ENCODE measurements at regions not wholly inside any gene's neighbourhood (a gene's known extent, or its start where the extent isn't known, plus 50 kb on each side); places are given as distances from the start of the nearest gene placed in this dataset.

DNA sequence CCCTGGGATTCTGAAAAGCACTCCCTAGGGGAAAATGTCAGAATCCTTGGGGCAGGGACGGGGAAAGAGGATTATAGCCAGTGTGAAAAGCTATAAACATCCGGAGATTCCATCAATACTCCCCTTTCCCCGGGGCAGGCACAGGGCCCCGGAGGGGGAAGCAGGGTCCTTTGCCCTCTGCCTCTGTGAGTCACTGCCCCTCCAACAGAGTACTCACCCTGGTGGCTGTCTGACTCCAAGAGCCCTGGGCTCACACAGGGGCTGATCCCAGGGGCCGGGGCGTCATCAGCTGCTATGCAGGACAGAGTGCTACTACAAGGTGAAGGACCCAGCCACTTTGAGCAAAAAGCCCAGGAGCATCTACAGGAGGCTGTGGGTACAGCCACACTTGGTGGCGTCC lies 133.0 kb upstream of the PRR20G start:
- Histone ChIP-seq H3K27me3 (ENCODE audit: control insufficient read depth in 1 of 2, insufficient read depth in 2 of 2, low read length in 1 of 2) (no peaks in the 10 kb centered on the region), H3K9me3 (ENCODE audit: control insufficient read depth, low read length) (no peaks in the 10 kb centered on the region), H3K4me1 (ENCODE audit: control insufficient read depth in 1 of 2, insufficient read depth in 2 of 2, low read length in 2 of 2) (no peaks in the 10 kb centered on the region), H3K36me3 (ENCODE audit: control insufficient read depth in 1 of 2, insufficient read depth in 2 of 2, low read length in 1 of 2) (no peaks in the 10 kb centered on the region), H3K4me3 (ENCODE audit: low read length in 2 of 2) (no peak overlapping the region), H3K27ac (ENCODE audit: low read depth in 1 of 2, low read length in 2 of 2) (no peak overlapping the region)
- DNase-seq (no peak), ATAC-seq (ENCODE audit: low FRiP score) (no peak)
- 23 to 27% methylated on average over 7 of the region's 7 CpGs for WGBS, 2 donors
- intact Hi-C loops (cut with DNase I): no loop called here

DNA sequence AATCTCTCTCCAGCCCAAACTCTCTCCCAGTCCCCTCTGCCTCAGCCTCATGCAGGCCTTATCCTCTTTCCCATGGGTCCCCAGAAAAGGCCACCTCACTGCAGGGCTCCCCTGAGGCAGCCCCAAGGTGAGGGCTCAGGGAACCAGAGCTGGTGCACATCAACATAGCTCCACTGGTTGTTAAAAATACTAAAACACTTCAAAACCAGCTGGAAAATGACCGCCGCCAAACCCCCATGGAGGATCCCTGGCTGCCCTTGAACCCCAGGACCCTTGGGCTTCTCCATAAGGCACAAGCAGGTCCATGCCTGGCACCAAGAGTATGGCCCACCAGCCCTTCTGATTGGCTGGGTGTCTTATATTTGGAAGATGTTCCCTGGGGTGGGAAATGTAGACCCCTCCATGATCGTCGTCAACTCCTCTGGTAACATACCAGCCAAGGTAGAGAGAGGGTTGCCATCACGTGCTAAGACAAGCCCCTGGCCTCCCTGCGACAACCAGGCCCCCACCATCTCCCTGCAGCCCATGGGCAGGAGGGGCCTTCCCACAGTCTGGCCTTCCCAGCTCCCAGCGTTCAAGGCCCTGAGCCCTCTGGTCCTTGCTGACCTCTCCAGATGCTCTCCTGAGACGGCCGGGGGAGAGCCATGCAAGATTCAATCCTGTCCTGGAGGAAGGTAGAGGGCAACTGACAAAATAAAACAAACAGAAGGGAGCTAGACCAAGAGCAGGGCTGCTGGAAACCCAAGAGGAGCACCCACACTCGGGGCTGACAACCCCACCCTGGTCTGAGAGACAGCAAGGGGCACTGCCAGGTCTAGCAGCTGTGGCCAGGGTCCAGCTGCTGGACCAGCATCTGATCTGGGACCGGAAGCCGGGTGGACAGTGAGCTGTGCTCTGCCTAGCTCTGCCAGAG lies 132.1 kb upstream of the PRR20G start:
- ATAC-seq (ENCODE audit: low FRiP score) (no peak), DNase-seq (no peak)
- H3K4me1 ChIP-seq (ENCODE audit: control insufficient read depth in 1 of 2, insufficient read depth in 2 of 2, low read length in 2 of 2): no peaks in the 10 kb centered on the region
- intact Hi-C loops (cut with DNase I): no loop called here
- H3K4me3 ChIP-seq (ENCODE audit: low read length in 2 of 2): no peak overlapping the region
- WGBS, 2 donors: 71 to 79% methylated on average over 12 of the region's 12 CpGs
- H3K9me3 ChIP-seq (ENCODE audit: control insufficient read depth, low read length): no peaks in the 10 kb centered on the region
- H3K27me3 ChIP-seq (ENCODE audit: control insufficient read depth in 1 of 2, insufficient read depth in 2 of 2, low read length in 1 of 2): no peaks in the 10 kb centered on the region
- no peaks in the 10 kb centered on the region for H3K36me3 ChIP-seq (ENCODE audit: control insufficient read depth in 1 of 2, insufficient read depth in 2 of 2, low read length in 1 of 2)
- H3K27ac ChIP-seq (ENCODE audit: low read depth in 1 of 2, low read length in 2 of 2): no peak overlapping the region

DNA sequence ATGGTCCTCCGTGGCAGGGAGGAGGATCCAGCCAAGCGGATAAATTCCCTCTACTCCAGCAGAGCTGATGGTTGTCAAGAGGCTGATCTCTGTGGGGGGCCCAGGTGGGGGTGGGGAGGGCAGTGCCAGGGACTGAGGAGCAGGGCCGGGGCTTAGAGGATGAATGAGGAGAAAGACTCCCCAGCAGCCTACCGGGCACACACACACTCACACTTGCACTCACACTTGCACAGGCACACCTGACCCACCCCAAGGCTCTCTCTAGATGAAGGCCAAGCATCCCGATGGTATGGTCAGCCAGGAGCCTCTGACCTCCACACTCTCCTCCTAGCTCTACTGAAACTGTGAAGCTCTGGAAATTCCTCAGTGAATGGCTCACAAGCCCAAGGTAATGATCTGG lies 131.3 kb upstream of the PRR20G start:
- Histone ChIP-seq H3K27ac (ENCODE audit: low read depth in 1 of 2, low read length in 2 of 2) (no peak overlapping the region), H3K4me1 (ENCODE audit: control insufficient read depth in 1 of 2, insufficient read depth in 2 of 2, low read length in 2 of 2) (no peaks in the 10 kb centered on the region), H3K36me3 (ENCODE audit: control insufficient read depth in 1 of 2, insufficient read depth in 2 of 2, low read length in 1 of 2) (no peaks in the 10 kb centered on the region), H3K4me3 (ENCODE audit: low read length in 2 of 2) (no peak overlapping the region), H3K27me3 (ENCODE audit: control insufficient read depth in 1 of 2, insufficient read depth in 2 of 2, low read length in 1 of 2) (no peaks in the 10 kb centered on the region), H3K9me3 (ENCODE audit: control insufficient read depth, low read length) (no peaks in the 10 kb centered on the region)
- WGBS, 2 donors: 58 to 61% methylated on average over 5 of the region's 5 CpGs
- no peak for ATAC-seq (ENCODE audit: low FRiP score)
- intact Hi-C loops (cut with DNase I): no loop called here
- no peak for DNase-seq

DNA sequence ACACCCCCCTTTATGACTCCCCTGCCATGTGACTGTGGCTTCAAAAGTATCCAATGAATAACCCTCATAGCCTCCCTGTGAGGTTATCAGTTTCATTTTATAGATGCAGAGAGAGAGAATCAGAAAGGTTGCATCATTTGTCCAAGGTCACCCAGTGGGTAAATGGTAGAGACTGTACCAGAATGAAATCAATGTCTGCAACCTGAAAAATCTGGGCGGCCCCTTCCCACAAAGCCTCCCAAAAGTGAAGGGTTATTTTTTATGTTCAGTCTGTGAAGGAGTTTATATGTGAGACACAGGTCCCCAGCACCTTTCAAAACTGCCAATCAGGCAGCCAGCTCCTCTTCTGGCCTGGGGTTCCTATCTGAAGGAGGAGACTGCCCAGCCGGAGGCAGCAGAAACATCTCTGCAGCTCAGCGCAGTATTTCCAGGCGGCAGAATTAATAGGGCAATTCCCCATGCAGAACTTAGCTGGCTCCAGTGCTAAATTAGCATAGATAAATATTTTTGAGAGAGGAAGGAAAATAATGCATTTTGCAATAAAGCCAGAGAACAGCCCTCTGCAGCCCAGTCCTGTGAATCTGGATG lies 130.8 kb upstream of the PRR20G start:
- intact Hi-C loops (cut with DNase I): no loop called here
- DNase-seq (no peak), ATAC-seq (ENCODE audit: low FRiP score) (no peak)
- Histone ChIP-seq H3K4me3 (ENCODE audit: low read length in 2 of 2) (no peak overlapping the region), H3K27ac (ENCODE audit: low read depth in 1 of 2, low read length in 2 of 2) (no peak overlapping the region), H3K4me1 (ENCODE audit: control insufficient read depth in 1 of 2, insufficient read depth in 2 of 2, low read length in 2 of 2) (no peaks in the 10 kb centered on the region), H3K36me3 (ENCODE audit: control insufficient read depth in 1 of 2, insufficient read depth in 2 of 2, low read length in 1 of 2) (no peaks in the 10 kb centered on the region), H3K27me3 (ENCODE audit: control insufficient read depth in 1 of 2, insufficient read depth in 2 of 2, low read length in 1 of 2) (no peaks in the 10 kb centered on the region), H3K9me3 (ENCODE audit: control insufficient read depth, low read length) (no peaks in the 10 kb centered on the region)
- 51 to 61% methylated on average over 4 of the region's 4 CpGs for WGBS, 2 donors

DNA sequence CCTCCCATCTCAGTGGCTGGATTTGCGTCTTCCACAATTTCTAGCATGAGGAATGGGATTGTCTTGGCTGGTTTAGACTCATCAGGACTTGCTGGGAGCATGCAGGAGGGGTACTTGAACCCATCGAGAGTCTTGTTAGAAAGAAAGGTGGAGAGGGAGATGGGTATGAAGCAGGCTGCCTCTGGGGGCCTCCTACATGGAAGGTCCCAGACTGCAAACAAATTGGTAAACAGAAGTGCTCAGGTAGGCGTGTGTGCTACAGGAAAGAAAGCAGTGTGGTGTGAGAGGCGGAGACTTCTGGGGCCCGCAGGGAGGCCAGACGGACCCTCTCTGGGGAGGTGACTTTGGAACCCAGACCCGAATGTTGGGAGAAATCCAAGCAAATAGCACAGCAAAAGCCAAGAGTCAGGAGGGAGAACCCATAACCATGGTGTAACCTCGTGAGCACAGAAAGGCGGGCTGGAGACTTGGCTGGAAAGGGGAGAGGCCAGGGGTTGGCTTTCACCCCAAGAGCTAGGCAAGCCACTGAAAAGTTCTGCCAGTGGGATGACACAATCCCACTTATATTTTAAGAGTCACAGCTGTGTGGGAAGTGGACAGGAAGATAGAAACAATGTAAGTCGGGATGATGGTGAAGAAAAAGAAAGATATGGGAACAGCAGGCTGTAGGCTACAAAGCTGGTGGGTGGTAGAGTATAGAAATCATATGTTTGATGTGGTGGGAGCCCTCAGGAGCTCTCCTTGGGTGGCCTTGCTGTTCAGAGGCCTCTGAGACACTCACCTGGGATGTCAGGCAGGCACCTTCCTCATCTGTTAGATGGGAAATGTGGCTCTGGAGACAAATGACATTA lies 130.1 kb upstream of the PRR20G start:
- Histone ChIP-seq H3K36me3 (ENCODE audit: control insufficient read depth in 1 of 2, insufficient read depth in 2 of 2, low read length in 1 of 2) (no peaks in the 10 kb centered on the region), H3K4me3 (ENCODE audit: low read length in 2 of 2) (no peak overlapping the region), H3K27ac (ENCODE audit: low read depth in 1 of 2, low read length in 2 of 2) (no peak overlapping the region), H3K9me3 (ENCODE audit: control insufficient read depth, low read length) (no peaks in the 10 kb centered on the region), H3K4me1 (ENCODE audit: control insufficient read depth in 1 of 2, insufficient read depth in 2 of 2, low read length in 2 of 2) (no peaks in the 10 kb centered on the region), H3K27me3 (ENCODE audit: control insufficient read depth in 1 of 2, insufficient read depth in 2 of 2, low read length in 1 of 2) (no peaks in the 10 kb centered on the region)
- peak in 1 of 2 donors; percentile 55 for DNase-seq
- 49 to 56% methylated on average over 10 of the region's 10 CpGs for WGBS, 2 donors
- intact Hi-C loops (cut with DNase I): no loop called here
- peak; percentile 58 for ATAC-seq (ENCODE audit: low FRiP score)

DNA sequence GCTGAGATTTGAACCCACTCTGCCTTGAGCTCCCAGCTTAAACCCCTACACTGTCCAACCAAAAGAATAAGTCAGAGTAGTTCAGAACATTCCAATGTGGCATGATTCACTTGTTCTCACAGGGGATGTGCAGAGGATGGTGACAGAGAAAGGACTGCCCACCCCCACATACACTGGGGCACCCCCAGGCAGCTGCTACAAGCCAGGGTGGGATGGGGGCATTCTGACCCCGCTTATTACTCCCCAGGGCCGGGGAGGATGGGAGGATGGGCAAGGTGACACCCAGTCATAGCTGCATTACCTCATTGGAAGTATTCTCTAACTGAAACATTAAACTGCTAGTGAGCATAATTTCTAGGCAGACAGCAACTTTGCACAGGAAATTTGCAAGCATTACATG lies 126.0 kb upstream of the PRR20G start:
- 42 to 55% methylated on average over 2 of the region's 2 CpGs for WGBS, 2 donors

DNA sequence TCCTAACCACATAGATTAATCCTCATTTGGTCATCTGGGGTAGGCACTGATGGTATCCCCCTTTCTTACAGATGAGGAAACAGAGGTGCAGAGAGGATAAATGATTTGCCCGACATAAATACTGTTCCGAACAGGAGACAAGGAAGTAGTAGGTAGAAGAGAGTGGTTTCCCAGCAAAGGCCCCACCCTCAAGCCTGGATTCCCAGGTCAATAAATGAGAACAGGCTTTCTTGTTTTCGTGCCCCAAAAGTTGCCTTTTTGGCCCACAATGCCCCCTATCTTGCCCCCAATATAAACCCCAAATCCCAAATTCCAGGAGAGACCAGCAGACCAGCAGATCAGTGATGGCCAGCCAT lies 125.5 kb upstream of the PRR20G start:
- H3K27ac ChIP-seq (ENCODE audit: low read depth in 1 of 2, low read length in 2 of 2): no peak overlapping the region
- intact Hi-C loops (cut with DNase I): no loop called here
- H3K36me3 ChIP-seq (ENCODE audit: control insufficient read depth in 1 of 2, insufficient read depth in 2 of 2, low read length in 1 of 2): no peaks in the 10 kb centered on the region
- H3K27me3 ChIP-seq (ENCODE audit: control insufficient read depth in 1 of 2, insufficient read depth in 2 of 2, low read length in 1 of 2): no peaks in the 10 kb centered on the region
- DNase-seq (no peak), ATAC-seq (ENCODE audit: low FRiP score) (no peak)
- H3K4me1 ChIP-seq (ENCODE audit: control insufficient read depth in 1 of 2, insufficient read depth in 2 of 2, low read length in 2 of 2): no peaks in the 10 kb centered on the region
- WGBS, 2 donors: 87 to 94% methylated on average over 3 of the region's 3 CpGs
- H3K9me3 ChIP-seq (ENCODE audit: control insufficient read depth, low read length): no peaks in the 10 kb centered on the region
- H3K4me3 ChIP-seq (ENCODE audit: low read length in 2 of 2): no peak overlapping the region

More for the DNA sequence above, 126.0 kb upstream of the PRR20G start:
- Histone ChIP-seq H3K4me3 (ENCODE audit: low read length in 2 of 2) (no peak overlapping the region), H3K9me3 (ENCODE audit: control insufficient read depth, low read length) (no peaks in the 10 kb centered on the region), H3K27ac (ENCODE audit: low read depth in 1 of 2, low read length in 2 of 2) (no peak overlapping the region), H3K4me1 (ENCODE audit: control insufficient read depth in 1 of 2, insufficient read depth in 2 of 2, low read length in 2 of 2) (no peaks in the 10 kb centered on the region), H3K27me3 (ENCODE audit: control insufficient read depth in 1 of 2, insufficient read depth in 2 of 2, low read length in 1 of 2) (no peaks in the 10 kb centered on the region), H3K36me3 (ENCODE audit: control insufficient read depth in 1 of 2, insufficient read depth in 2 of 2, low read length in 1 of 2) (no peaks in the 10 kb centered on the region)
- ATAC-seq (ENCODE audit: low FRiP score) (no peak), DNase-seq (no peak)
- intact Hi-C loops (cut with DNase I): no loop called here

DNA sequence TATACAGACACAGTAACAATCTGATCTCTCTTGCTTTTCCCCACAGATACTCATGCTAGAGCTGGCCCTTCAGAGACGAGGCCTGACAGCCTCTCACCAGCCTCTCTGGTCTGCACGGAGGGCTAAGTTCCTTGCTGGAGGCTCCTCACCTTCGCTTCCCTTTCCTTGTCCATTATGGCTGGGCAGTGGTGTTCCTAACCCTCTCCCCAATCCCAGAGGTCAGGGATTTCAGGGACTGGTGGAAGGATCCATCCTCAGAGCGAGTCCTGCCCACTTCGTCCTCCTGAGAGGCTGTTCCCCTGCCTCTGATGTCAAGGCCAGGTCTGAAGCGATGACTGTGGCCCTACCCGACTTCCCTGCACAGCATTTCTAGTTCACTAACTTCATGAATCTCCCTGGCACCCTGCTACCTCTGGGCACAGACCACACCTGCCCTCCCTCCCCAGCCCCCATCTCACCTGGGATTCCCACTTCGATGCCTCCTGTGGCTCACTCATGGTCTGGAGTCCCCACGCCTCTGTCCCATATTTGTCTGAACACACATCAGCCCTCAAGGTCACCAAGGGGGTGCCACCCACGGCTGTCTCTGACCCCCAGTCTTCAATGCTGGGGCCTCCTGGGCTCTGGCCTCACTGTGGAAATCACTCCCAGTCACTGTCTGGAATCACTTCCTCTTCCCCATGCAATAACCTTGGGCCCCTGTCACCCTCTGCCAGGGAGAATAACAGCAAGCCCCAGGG lies 124.9 kb upstream of the PRR20G start:
- H3K27ac ChIP-seq (ENCODE audit: low read depth in 1 of 2, low read length in 2 of 2): no peak overlapping the region
- H3K4me1 ChIP-seq (ENCODE audit: control insufficient read depth in 1 of 2, insufficient read depth in 2 of 2, low read length in 2 of 2): no peaks in the 10 kb centered on the region
- no peaks in the 10 kb centered on the region for H3K9me3 ChIP-seq (ENCODE audit: control insufficient read depth, low read length)
- intact Hi-C loops (cut with DNase I): no loop called here
- no peak overlapping the region for H3K4me3 ChIP-seq (ENCODE audit: low read length in 2 of 2)
- 85 to 86% methylated on average over 10 of the region's 10 CpGs for WGBS, 2 donors
- peak in 1 of 2 donors; percentile 41 for DNase-seq
- no peaks in the 10 kb centered on the region for H3K36me3 ChIP-seq (ENCODE audit: control insufficient read depth in 1 of 2, insufficient read depth in 2 of 2, low read length in 1 of 2)
- no peaks in the 10 kb centered on the region for H3K27me3 ChIP-seq (ENCODE audit: control insufficient read depth in 1 of 2, insufficient read depth in 2 of 2, low read length in 1 of 2)
- ATAC-seq (ENCODE audit: low FRiP score): no peak
